Natural killer cell treated with Interleukin-12 subunit alpha and Interleukin-12 subunit beta and Interleukin-15 and Interleukin-18, amount 100 ng/mL, for 72 hours (primary cell): ENCODE measurements at regions not wholly inside any gene's neighbourhood (a gene's known extent, or its start where the extent isn't known, plus 50 kb on each side); places are given as distances from the start of the nearest gene placed in this dataset.
"Not testable (repeated sequence)": the region's sequence is repeated elsewhere in the genome, so short reads cannot be mapped to it uniquely, and the experiment has no call there.

Source experiments
- ATAC-seq, 2 donors: fragments of 150-1000 bp; cut with Tn5 transposase in 1 of 2; sonication (Bioruptor Pico), chemical (Tn5 transposase) in 1 of 2; 2 replicates each; pipeline ENCODE4 v1.10.0; 2021
- DNase-seq: peaks from one replicate; pipeline ENCODE4 v3.0.0; 2022; ENCODE audit warnings: low spot score
- H3K27ac Mint-ChIP-seq, 2 donors: 1 replicate in 1 of 2; 2 replicates in 1 of 2; pipeline ENCODE4 v1.8.0; 2022; ENCODE audit warnings: mixed read lengths in 2 of 2, mild to moderate bottlenecking in 1 of 2, moderate library complexity in 1 of 2
- H3K27me3 Mint-ChIP-seq, 2 donors: 1 replicate in 1 of 2; 2 replicates in 1 of 2; pipeline ENCODE4 v1.8.0; 2022; ENCODE audit warnings: mixed read lengths in 2 of 2
- H3K36me3 Mint-ChIP-seq: one replicate; pipeline ENCODE4 v1.8.0; 2022; ENCODE audit warnings: mixed read lengths
- H3K4me1 Mint-ChIP-seq, 2 donors: 1 replicate in 1 of 2; 2 replicates in 1 of 2; pipeline ENCODE4 v1.8.0; 2022; ENCODE audit warnings: low read depth in 2 of 2, mixed read lengths in 2 of 2, mild to moderate bottlenecking in 1 of 2
- H3K4me3 Mint-ChIP-seq: one replicate; pipeline ENCODE4 v1.8.0; 2022; ENCODE audit warnings: mixed read lengths
- H3K9me3 Mint-ChIP-seq: 2 replicates; pipeline ENCODE4 v1.8.0; 2022; ENCODE audit warnings: mixed read lengths

DNA sequence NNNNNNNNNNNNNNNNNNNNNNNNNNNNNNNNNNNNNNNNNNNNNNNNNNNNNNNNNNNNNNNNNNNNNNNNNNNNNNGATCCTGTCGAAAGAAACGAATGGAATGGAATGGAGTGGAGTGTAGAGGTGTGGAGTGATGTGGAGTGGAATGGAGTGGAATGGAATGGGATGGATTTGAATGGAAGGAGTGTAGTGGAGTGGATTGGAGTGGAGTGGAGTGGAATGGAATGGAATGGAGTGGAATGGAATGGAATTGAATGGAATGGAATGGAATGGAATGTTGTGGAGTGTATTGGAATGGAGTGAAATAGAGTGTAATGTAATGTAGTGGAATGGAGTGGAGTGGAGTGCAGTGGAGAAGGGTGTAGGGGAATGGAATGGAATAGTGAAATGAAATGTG lies 1275.4 kb upstream of the TPTE start:
- H3K27me3 Mint-ChIP-seq, DNase-seq, H3K27ac Mint-ChIP-seq, H3K4me3 Mint-ChIP-seq, H3K4me1 Mint-ChIP-seq: not testable (repeated sequence)
- ATAC-seq: peak; percentile 20 to 21
- H3K9me3 Mint-ChIP-seq: peaks cover 23% of the 10 kb centered on the region
- H3K36me3 Mint-ChIP-seq: peaks cover 26% of the 10 kb centered on the region

DNA sequence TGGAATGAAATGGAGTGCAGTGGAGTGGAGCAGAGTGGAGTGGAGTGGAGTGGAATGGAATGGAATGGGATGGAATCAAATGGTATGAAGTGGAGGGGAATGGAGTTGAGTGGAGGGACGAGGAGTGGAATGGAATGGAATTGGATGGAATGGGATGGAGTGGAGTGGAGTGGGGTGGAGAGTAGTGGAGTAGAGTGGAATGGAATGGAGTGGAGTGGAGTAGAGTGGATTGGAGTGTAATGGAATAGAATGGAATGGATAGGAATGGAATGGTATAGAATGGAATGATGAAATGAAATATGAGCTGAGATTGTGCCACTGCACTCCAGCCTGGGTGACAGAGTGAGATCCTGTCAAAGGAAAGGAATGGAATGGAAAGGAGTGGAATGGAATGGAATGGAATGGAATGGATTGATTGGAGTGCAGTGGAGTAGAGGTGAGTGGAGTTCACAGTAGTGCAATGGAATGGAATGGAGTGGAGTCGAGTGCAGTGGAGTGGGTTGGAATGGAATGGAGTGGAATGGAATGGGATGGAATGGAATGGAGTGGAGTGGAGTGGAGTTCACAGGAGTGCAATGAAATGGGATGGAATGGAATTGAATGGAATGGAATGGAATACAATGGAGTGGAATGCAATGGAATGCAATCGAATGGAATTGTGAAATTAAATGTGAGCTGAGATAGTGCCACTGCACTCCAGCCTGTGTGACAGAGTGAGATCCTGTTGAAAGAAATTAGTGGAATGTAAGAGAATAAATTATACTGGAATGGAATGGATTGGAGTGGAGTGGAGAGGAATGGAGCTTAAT lies 1274.7 kb upstream of the TPTE start:
- not testable (repeated sequence) for H3K4me1 Mint-ChIP-seq, H3K27me3 Mint-ChIP-seq
- ATAC-seq: peak; percentile 70 to 76

DNA sequence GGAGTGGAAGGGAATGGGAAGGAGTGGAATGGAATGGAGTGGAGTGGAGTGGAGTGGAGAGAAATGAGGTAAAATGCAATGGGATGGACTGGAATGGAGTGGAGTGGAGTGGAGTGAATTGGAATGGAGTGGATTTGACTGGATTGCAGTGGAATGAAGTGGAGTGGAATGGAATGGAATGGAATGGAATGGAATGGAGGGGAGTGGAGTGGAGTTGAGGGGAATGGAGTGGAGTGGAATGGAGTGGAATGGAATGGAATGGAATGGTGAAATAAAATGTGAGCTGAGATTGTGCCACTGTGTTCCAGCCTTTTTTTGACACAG lies 1274.1 kb upstream of the TPTE start:
- H3K36me3 Mint-ChIP-seq: peaks cover 26% of the 10 kb centered on the region
- H3K4me1 Mint-ChIP-seq, H3K27ac Mint-ChIP-seq, H3K4me3 Mint-ChIP-seq, H3K27me3 Mint-ChIP-seq, DNase-seq: not testable (repeated sequence)
- ATAC-seq: peak; percentile 48 to 66
- peaks cover 23% of the 10 kb centered on the region for H3K9me3 Mint-ChIP-seq

More for the DNA sequence above, 1274.7 kb upstream of the TPTE start:
- peak; percentile 56 for DNase-seq
- not testable (repeated sequence) for H3K27ac Mint-ChIP-seq, H3K4me3 Mint-ChIP-seq
- peaks cover 26% of the 10 kb centered on the region for H3K36me3 Mint-ChIP-seq
- peaks cover 23% of the 10 kb centered on the region for H3K9me3 Mint-ChIP-seq

DNA sequence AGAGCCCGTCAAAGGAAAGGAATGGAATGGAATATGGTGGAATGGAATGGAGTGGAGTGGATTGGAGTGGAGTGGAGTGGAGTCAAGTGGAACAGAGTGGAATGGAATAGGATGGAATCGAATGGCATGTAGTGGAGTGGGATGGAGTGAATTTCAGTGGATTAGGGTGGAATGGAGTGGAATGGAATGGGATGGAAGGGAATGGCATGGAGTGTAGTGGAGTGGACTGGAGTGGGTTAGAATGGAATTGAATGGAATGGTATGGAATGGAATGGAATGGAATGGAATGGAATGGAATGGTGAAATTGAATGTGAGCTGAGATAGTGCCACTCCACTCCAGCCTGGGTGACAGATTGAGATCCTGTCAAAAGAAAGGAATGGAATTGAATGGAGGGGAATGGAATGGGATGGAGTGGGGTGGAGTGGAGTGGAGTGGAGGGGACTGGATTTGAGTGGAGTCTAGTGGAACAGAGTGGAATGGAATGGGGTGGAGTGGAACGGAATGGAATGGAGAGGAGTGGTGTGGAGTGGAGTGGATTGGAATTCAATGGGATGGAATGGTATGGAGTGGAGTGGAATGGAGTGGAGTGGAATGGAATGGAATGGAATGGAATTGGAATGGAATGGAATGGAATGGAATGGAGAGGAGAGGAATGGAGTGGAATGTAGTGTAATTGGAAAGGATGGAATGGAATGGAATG lies 1273.6 kb upstream of the TPTE start:
- H3K27me3 Mint-ChIP-seq, H3K27ac Mint-ChIP-seq, H3K4me3 Mint-ChIP-seq, H3K4me1 Mint-ChIP-seq: not testable (repeated sequence)
- DNase-seq: peak; percentile 15
- ATAC-seq: peak; percentile 62 to 68
- Mint-ChIP-seq H3K9me3 (peaks cover 23% of the 10 kb centered on the region), H3K36me3 (peaks cover 26% of the 10 kb centered on the region)
